GM21367 (cell line): ENCODE measurements at regions not wholly inside any gene's neighbourhood (a gene's known extent, or its start where the extent isn't known, plus 50 kb on each side); places are given as distances from the start of the nearest gene placed in this dataset.

Experiments
- ATAC-seq: cut with Tn5 transposase; IDR thresholded peaks from one replicate; pipeline ENCODE4 v1.9.1; 2021; ENCODE audit not compliant: unreplicated experiment

GRCh38 chr16:47806309-47806847 is 345.2 kb downstream of the PHKB start:
- ATAC-seq: no peak

- ATAC-seq: no peak
Observed at GRCh38 chr16:47787696-47788095, 326.6 kb downstream of the PHKB start.

GRCh38 chr16:47781673-47782072 is 320.5 kb downstream of the PHKB start:
- ATAC-seq: no peak

- no peak for ATAC-seq
Observed at GRCh38 chr16:47780213-47780875, 319.2 kb downstream of the PHKB start.

GRCh38 chr16:47779201-47780016 is 318.3 kb downstream of the PHKB start:
- ATAC-seq: peak; percentile 72

GRCh38 chr16:47778106-47778801 is 317.1 kb downstream of the PHKB start:
- no peak for ATAC-seq

- ATAC-seq: no peak
Observed at GRCh38 chr16:47777220-47777619, 316.1 kb downstream of the PHKB start.

GRCh38 chr16:47774661-47775060 is 313.5 kb downstream of the PHKB start:
- no peak for ATAC-seq

GRCh38 chr16:47753659-47754058 is 292.5 kb downstream of the PHKB start:
- ATAC-seq: no peak
